Fibroblast of pulmonary artery (primary cell): ENCODE measurements at regions not wholly inside any gene's neighbourhood (a gene's known extent, or its start where the extent isn't known, plus 50 kb on each side); places are given as distances from the start of the nearest gene placed in this dataset.
A peak's percentile ranks its signal among the peaks of the same experiment; 100 is the strongest.

Source experiments
- DNase-seq: peaks from one replicate; pipeline ENCODE4 v3.0.0-alpha.2; 2010; ENCODE audit warnings: low read depth
- H3K4me3 ChIP-seq: replicated peaks from 2 replicates; pipeline ENCODE4 v1.5.1; 2011; ENCODE audit warnings: low read depth, mild to moderate bottlenecking, control low read depth, low read length, moderate library complexity
- CTCF ChIP-seq: IDR thresholded peaks from 2 replicates; pipeline ENCODE4 v1.5.1; 2011; ENCODE audit warnings: mild to moderate bottlenecking, control low read depth, low read length, inconsistent platforms; ENCODE audit errors: missing control alignments

GRCh38 chr2:105645031-105645937, 99.4 kb upstream of the NCK2 start:
- no peak for TF ChIP-seq CTCF
- DNase-seq = no peak
- no peak overlapping the region for H3K4me3 ChIP-seq

GRCh38 chr2:105644174-105644980, 100.3 kb upstream of the NCK2 start:
- no peak overlapping the region for H3K4me3 ChIP-seq
- TF ChIP-seq CTCF = no peak
- DNase-seq = no peak

- no peak for TF ChIP-seq CTCF
- no peak for DNase-seq
- no peak overlapping the region for H3K4me3 ChIP-seq
Observed at GRCh38 chr2:105643405-105644173, 101.1 kb upstream of the NCK2 start.

- DNase-seq = peak; percentile 8
- TF ChIP-seq CTCF = no peak
- no peak overlapping the region for H3K4me3 ChIP-seq
Observed at GRCh38 chr2:105641389-105641811, 103.3 kb upstream of the NCK2 start.

GRCh38 chr2:105640246-105640645, 104.5 kb upstream of the NCK2 start:
- DNase-seq = no peak
- no peak for TF ChIP-seq CTCF
- no peak overlapping the region for H3K4me3 ChIP-seq

DNA sequence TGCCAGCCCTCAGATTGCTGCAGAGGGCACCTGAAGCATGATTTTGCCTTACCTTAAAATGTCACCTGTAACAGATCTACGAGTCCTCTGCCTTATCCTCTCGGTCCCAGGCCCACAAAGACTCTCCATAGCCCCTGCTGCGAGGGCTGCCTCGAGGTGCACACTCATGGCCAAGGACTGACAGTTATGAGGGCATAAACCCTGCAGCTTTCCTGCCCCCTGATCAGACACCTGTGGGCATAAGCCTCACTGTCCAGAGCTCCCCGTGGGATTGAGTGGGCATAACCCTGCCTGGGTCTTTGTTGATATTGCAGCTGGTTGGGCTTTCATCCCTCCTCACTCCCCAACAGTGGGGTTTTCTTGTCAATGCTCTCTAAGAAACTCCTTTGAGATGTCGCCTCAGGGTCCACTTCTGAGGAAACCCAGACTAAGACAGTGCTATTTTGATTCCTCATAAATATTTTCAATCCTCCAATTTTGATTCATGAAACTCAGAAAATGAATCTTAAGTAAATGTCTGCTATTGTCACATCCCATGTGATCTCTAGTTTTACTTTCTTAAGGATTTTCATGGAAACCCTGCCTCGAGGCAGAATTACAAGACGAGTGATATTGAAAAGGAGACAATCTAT, 108.5 kb upstream of the NCK2 start:
- TF ChIP-seq CTCF = no peak
- no peak overlapping the region for H3K4me3 ChIP-seq
- DNase-seq = no peak
